ENCODE measurements at regions not wholly inside any gene's neighbourhood (a gene's known extent, or its start where the extent isn't known, plus 50 kb on each side); places are given as distances from the start of the nearest gene placed in this dataset.
A peak's percentile ranks its signal among the peaks of the same experiment; 100 is the strongest.

DNA sequence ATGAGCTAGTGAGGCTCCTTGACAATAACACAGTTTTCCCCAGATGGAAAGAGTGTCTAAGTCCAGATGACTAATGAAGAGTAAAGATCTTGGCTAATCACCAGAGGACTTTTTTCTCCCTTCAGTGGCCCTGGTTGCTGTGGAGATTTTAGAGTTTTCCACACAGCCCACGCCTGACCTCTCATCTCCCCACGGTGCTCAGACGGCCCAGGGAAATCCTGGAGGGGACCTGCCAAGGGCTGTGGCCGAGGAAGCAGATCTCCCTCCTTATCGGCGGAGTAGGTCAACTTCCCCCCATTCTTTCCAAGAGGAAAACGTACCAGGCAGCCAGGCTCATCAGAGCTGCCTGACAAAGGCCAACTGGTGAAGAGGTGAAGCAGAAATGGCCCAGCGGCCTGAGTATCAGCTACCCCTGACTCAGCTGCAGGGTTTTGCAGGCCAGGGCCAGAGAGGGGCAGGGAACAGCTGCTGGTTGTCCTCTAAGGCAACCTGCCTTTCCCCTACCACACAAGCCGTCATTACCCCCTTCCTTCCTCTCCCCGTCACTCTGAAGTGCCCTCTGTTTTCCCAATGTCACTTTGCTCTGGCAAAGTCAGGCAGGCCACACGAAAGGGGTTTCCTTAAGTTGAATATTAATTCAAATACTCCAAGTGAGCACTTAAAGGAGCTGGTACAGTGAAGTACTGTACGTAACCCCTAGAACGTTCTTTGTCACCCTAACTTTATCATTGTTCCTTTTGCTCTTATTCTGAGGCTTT lies 140.2 kb upstream of the ADAMTS18 start:
- H3K4me1 ChIP-seq = no peaks in the 10 kb centered on the region
- TF ChIP-seq, protein P1, sequence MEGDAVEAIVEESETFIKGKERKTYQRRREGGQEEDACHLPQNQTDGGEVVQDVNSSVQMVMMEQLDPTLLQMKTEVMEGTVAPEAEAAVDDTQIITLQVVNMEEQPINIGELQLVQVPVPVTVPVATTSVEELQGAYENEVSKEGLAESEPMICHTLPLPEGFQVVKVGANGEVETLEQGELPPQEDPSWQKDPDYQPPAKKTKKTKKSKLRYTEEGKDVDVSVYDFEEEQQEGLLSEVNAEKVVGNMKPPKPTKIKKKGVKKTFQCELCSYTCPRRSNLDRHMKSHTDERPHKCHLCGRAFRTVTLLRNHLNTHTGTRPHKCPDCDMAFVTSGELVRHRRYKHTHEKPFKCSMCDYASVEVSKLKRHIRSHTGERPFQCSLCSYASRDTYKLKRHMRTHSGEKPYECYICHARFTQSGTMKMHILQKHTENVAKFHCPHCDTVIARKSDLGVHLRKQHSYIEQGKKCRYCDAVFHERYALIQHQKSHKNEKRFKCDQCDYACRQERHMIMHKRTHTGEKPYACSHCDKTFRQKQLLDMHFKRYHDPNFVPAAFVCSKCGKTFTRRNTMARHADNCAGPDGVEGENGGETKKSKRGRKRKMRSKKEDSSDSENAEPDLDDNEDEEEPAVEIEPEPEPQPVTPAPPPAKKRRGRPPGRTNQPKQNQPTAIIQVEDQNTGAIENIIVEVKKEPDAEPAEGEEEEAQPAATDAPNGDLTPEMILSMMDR (IDR thresholded peaks at IDR 0.05) = no peak

GRCh38 chr16:77579351-77579891 lies 142.9 kb upstream of the NUDT7 start:
- no peaks in the 10 kb centered on the region for H3K4me1 ChIP-seq

More for the DNA sequence above, 140.2 kb upstream of the ADAMTS18 start:
- H3K4me2 ChIP-seq (ENCODE audit: low read length) = no peak overlapping the region
- H3K27me3 ChIP-seq (ENCODE audit: control insufficient read depth, insufficient read depth, low read length) = no peaks in the 10 kb centered on the region
- no peak overlapping the region for H3K27ac ChIP-seq
- H3K9ac ChIP-seq = no peak overlapping the region
- H2AFZ ChIP-seq = no peak overlapping the region
- no peaks in the 10 kb centered on the region for H3K36me3 ChIP-seq (ENCODE audit: control insufficient read depth, insufficient read depth, low read length)
- no peaks in the 10 kb centered on the region for H3K79me2 ChIP-seq
- no peaks in the 10 kb centered on the region for H3K9me3 ChIP-seq (ENCODE audit: control insufficient read depth, low read length)
- H3K4me3 ChIP-seq (ENCODE audit: low read depth, low read length) = no peak overlapping the region

DNA sequence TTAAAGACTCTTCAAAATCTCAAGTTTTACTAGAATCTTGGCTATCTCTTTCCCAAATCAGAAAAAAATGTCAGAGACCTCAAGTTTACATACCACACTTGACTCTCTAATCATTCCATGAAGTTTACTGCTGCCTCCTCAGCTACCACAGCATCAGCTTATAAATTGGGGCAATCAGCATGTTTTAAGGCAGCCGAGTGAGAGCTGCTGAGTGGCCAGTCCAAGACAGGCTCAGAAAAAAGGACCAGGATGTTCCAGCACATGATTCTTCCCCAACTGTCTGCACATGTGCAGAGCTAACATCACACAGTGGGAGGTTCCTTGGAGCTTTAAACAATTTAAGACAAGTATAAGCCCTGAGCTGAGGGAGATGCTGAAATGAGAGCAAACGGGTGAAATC lies 140.6 kb upstream of the NUDT7 start:
- TF ChIP-seq, protein P1 (IDR thresholded peaks at IDR 0.05) = no peak
- H3K27me3 ChIP-seq (ENCODE audit: control insufficient read depth, insufficient read depth, low read length) = no peaks in the 10 kb centered on the region

More at GRCh38 chr16:77579351-77579891, 142.9 kb upstream of the NUDT7 start:
- TF ChIP-seq, protein P1 (IDR thresholded peaks at IDR 0.05) = no peak
- Histone ChIP-seq H3K4me2 (ENCODE audit: low read length) (no peak overlapping the region), H3K4me3 (ENCODE audit: low read depth, low read length) (no peak overlapping the region), H3K27ac (no peak overlapping the region), H3K9me3 (ENCODE audit: control insufficient read depth, low read length) (no peaks in the 10 kb centered on the region), H3K79me2 (no peaks in the 10 kb centered on the region), H3K36me3 (ENCODE audit: control insufficient read depth, insufficient read depth, low read length) (no peaks in the 10 kb centered on the region), H2AFZ (no peak overlapping the region), H3K27me3 (ENCODE audit: control insufficient read depth, insufficient read depth, low read length) (no peaks in the 10 kb centered on the region), H3K9ac (no peak overlapping the region)

DNA sequence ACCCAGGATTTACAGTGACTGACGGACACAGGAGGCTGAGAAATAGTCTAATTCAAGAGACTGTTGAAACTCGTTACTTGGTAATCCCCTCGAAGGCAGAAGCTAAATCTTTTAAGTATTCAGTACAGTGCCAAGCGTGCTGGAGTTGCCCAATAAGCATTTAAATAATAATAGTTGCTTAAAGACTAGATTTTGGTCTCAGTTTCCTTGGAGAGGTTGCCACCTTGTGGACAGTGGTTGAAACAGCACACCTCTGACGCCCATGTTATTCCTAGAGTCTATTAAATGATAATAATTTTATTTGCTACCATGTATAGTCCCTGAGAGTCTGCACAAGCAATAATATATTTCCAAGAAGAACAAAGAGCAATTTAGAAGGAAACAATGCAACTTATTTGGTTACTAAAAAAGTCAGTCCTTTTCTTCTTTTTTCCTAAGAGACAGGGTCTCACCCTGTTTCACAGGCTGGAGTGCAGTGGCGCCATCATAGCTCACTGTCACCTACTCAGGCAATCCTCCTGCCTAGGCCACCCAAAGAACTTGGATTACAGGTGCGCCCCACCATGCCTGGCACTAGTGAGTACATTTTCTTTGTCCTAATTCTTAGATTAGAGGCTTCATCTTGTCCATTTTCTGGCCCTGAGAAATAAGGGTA lies 138.0 kb upstream of the NUDT7 start:
- Histone ChIP-seq H2AFZ (no peak overlapping the region), H3K9me3 (ENCODE audit: control insufficient read depth, low read length) (no peaks in the 10 kb centered on the region), H3K4me3 (ENCODE audit: low read depth, low read length) (no peak overlapping the region), H3K79me2 (no peaks in the 10 kb centered on the region), H3K4me1 (no peaks in the 10 kb centered on the region), H3K27ac (no peak overlapping the region), H3K27me3 (ENCODE audit: control insufficient read depth, insufficient read depth, low read length) (no peaks in the 10 kb centered on the region), H3K4me2 (ENCODE audit: low read length) (no peak overlapping the region), H3K36me3 (ENCODE audit: control insufficient read depth, insufficient read depth, low read length) (no peaks in the 10 kb centered on the region), H3K9ac (no peak overlapping the region)
- TF ChIP-seq, protein P1 (IDR thresholded peaks at IDR 0.05) = peak; percentile 97

More for the DNA sequence above, 140.6 kb upstream of the NUDT7 start:
- no peak overlapping the region for H3K4me3 ChIP-seq (ENCODE audit: low read depth, low read length)
- H3K9ac ChIP-seq = no peak overlapping the region
- H3K9me3 ChIP-seq (ENCODE audit: control insufficient read depth, low read length) = no peaks in the 10 kb centered on the region
- no peak overlapping the region for H3K27ac ChIP-seq
- no peak overlapping the region for H3K4me2 ChIP-seq (ENCODE audit: low read length)
- H3K4me1 ChIP-seq = no peaks in the 10 kb centered on the region
- H3K79me2 ChIP-seq = no peaks in the 10 kb centered on the region
- no peak overlapping the region for H2AFZ ChIP-seq
- no peaks in the 10 kb centered on the region for H3K36me3 ChIP-seq (ENCODE audit: control insufficient read depth, insufficient read depth, low read length)
